ENCODE measurements at regions not wholly inside any gene's neighbourhood (a gene's known extent, or its start where the extent isn't known, plus 50 kb on each side); places are given as distances from the start of the nearest gene placed in this dataset.

DNA sequence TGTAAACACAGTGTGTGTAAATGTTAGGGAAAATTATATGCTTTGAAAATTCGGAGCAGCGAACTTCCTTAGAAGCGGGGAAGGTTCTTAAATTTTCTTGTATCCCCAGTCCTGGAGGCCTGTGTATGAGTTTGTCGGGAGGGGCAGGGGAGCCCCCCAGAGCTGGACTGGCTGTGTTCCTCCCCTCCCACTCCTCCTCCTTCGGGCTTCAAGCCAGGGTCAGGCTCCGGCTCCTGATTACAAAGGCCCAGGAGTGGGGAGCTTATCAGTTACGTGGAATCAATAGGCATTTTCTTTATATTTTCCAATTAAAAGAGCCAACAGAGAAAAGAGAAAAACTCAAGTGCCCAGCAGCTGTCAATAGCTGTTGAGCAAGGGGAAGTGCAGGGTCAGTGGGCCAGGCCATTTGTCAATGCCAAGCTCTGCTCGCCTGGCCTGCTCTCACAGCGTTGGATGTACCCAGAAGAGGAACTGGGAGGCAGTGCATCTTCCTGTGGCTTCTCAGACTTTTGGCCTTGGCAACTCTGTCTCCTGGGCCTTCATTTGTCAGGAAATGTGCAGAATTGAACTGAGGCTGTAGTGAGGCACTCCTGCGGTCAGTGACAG, 156.9 kb upstream of the PCBD1 start (continued):
- TF ChIP-seq AFF4 (CRISPR knock-in tag; IDR thresholded peaks at IDR 0.05) = no peak
- no peak for TF ChIP-seq NFXL1 (CRISPR knock-in tag; IDR thresholded peaks at IDR 0.05)

- Histone ChIP-seq H3K9me3 (replicated peaks; ENCODE audit: control insufficient read depth, insufficient read depth, low read depth, low read length) (no peaks in the 10 kb centered on the region), H3K27me3 (ENCODE audit: control insufficient read depth in 2 of 2, insufficient read depth in 2 of 2, low read length in 2 of 2) (peaks cover 22 to 90% of the 10 kb centered on the region in 2 experiments; a peak in 4 of 5 replicates), H2AFZ (ENCODE audit: low read depth, low read length) (no peak overlapping the region), H4K20me1 (replicated peaks; ENCODE audit: control insufficient read depth, insufficient read depth, low read length) (peaks cover 14% of the 10 kb centered on the region), H3K9ac (ENCODE audit: insufficient read depth in 1 of 2, low read depth in 2 of 2, low read length in 2 of 2) (no peak overlapping the region), H3K4me3 (no peak overlapping the region), H3K9me1 (ENCODE audit: control insufficient read depth, insufficient read depth, low read length) (no peaks in the 10 kb centered on the region), H3K79me2 (ENCODE audit: control insufficient read depth, insufficient read depth, low read length) (no peaks in the 10 kb centered on the region), H3K36me3 (ENCODE audit: control insufficient read depth, insufficient read depth, low read length) (no peaks in the 10 kb centered on the region), H3K4me2 (ENCODE audit: insufficient read depth, low read length) (no peak overlapping the region), H3K27ac (ENCODE audit: extremely low read depth, low read depth, low read length) (no peak overlapping the region), H3K4me1 (replicated peaks in 1 of 2; ENCODE audit: control insufficient read depth in 2 of 2, insufficient read depth in 2 of 2, low read length in 2 of 2) (no peaks in the 10 kb centered on the region)
- CTCF ChIA-PET (ENCODE audit: low intra/inter-chr PET ratio) = interaction anchor here (0.9 kb wide), 1 partner anchor 61 kb away, joined by 3 read pairs; no protein-coding TSS in a partner anchor
- in situ Hi-C loops (cut with MboI) (no loop called here), intact Hi-C loops (cut with micrococcal nuclease) (no loop called here)
- DNase-seq (ENCODE audit: extremely low read depth in 1 of 4, low spot score in 3 of 4) (no peak), FAIRE-seq (no peak), ATAC-seq (no peak)
- WGBS (ENCODE audit: insufficient coverage, low coverage, missing lambda C conversion rate) = 5% methylated on average over 4 of the region's 4 CpGs
- no TSS peak for BruUV-seq (replicated peaks)
- POLR2A ChIA-PET = interaction anchor here (0.7 to 1.2 kb wide), 3 partner anchors 12 to 529 kb away, joined by 3 read pairs; no protein-coding TSS in a partner anchor
- TF ChIP-seq, protein P1, sequence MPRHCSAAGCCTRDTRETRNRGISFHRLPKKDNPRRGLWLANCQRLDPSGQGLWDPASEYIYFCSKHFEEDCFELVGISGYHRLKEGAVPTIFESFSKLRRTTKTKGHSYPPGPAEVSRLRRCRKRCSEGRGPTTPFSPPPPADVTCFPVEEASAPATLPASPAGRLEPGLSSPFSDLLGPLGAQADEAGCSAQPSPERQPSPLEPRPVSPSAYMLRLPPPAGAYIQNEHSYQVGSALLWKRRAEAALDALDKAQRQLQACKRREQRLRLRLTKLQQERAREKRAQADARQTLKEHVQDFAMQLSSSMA (CRISPR knock-in tag; IDR thresholded peaks at IDR 0.05) = no peak
- TF ChIP-seq HLTF (IDR thresholded peaks at IDR 0.05) (no peak), ILK (tag; IDR thresholded peaks at IDR 0.05; ENCODE audit: borderline replicate concordance, low read depth) (no peak), ZFP30 (CRISPR knock-in tag; IDR thresholded peaks at IDR 0.05; ENCODE audit: borderline replicate concordance) (no peak), BDP1 (IDR thresholded peaks at IDR 0.05; ENCODE audit: insufficient read depth, insufficient read length) (no peak)
- TF ChIP-seq, protein P2, sequence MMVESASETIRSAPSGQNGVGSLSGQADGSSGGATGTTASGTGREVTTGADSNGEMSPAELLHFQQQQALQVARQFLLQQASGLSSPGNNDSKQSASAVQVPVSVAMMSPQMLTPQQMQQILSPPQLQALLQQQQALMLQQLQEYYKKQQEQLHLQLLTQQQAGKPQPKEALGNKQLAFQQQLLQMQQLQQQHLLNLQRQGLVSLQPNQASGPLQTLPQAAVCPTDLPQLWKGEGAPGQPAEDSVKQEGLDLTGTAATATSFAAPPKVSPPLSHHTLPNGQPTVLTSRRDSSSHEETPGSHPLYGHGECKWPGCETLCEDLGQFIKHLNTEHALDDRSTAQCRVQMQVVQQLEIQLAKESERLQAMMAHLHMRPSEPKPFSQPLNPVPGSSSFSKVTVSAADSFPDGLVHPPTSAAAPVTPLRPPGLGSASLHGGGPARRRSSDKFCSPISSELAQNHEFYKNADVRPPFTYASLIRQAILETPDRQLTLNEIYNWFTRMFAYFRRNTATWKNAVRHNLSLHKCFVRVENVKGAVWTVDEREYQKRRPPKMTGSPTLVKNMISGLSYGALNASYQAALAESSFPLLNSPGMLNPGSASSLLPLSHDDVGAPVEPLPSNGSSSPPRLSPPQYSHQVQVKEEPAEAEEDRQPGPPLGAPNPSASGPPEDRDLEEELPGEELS (CRISPR knock-in tag; IDR thresholded peaks at IDR 0.05; ENCODE audit: borderline replicate concordance) = no peak
- TF ChIP-seq, protein P3, sequence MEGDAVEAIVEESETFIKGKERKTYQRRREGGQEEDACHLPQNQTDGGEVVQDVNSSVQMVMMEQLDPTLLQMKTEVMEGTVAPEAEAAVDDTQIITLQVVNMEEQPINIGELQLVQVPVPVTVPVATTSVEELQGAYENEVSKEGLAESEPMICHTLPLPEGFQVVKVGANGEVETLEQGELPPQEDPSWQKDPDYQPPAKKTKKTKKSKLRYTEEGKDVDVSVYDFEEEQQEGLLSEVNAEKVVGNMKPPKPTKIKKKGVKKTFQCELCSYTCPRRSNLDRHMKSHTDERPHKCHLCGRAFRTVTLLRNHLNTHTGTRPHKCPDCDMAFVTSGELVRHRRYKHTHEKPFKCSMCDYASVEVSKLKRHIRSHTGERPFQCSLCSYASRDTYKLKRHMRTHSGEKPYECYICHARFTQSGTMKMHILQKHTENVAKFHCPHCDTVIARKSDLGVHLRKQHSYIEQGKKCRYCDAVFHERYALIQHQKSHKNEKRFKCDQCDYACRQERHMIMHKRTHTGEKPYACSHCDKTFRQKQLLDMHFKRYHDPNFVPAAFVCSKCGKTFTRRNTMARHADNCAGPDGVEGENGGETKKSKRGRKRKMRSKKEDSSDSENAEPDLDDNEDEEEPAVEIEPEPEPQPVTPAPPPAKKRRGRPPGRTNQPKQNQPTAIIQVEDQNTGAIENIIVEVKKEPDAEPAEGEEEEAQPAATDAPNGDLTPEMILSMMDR (IDR thresholded peaks at IDR 0.05 in 2 of 3, conservative IDR thresholded peaks at IDR 0.05 in 1 of 3; ENCODE audit: insufficient read depth in 2 of 3, low read depth in 1 of 3, low read length in 3 of 3) = no peak
- TF ChIP-seq, protein P4, sequence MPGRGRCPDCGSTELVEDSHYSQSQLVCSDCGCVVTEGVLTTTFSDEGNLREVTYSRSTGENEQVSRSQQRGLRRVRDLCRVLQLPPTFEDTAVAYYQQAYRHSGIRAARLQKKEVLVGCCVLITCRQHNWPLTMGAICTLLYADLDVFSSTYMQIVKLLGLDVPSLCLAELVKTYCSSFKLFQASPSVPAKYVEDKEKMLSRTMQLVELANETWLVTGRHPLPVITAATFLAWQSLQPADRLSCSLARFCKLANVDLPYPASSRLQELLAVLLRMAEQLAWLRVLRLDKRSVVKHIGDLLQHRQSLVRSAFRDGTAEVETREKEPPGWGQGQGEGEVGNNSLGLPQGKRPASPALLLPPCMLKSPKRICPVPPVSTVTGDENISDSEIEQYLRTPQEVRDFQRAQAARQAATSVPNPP (IDR thresholded peaks at IDR 0.05; ENCODE audit: borderline replicate concordance, insufficient read depth, insufficient read length) = no peak
Observed at GRCh38 chr10:71045936-71046335, 157.6 kb upstream of the PCBD1 start.

Measured in K562 (cell line).